ENCODE measurements at regions not wholly inside any gene's neighbourhood (a gene's known extent, or its start where the extent isn't known, plus 50 kb on each side); places are given as distances from the start of the nearest gene placed in this dataset.
"Not testable (repeated sequence)": the region's sequence is repeated elsewhere in the genome, so short reads cannot be mapped to it uniquely, and the experiment has no call there.

GRCh38 chr4:31246856-31247255 lies 526.7 kb downstream of the PCDH7 start:
- Histone ChIP-seq H3K4me1 (ENCODE audit: insufficient read depth, low read length) (no peaks in the 10 kb centered on the region), H3K27ac (ENCODE audit: low read depth, low read length) (no peak overlapping the region), H3K9ac (ENCODE audit: low read length) (no peak overlapping the region), H3K4me3 (ENCODE audit: low read depth in 1 of 2, low read length in 2 of 2) (no peak overlapping the region), H3K27me3 (ENCODE audit: control insufficient read depth in 1 of 2, insufficient read depth in 2 of 2, low read length in 2 of 2) (no peaks in the 10 kb centered on the region), H3K9me3 (ENCODE audit: low read length) (no peaks in the 10 kb centered on the region), H3K36me3 (ENCODE audit: insufficient read depth, low read length) (no peaks in the 10 kb centered on the region)

- no peaks in the 10 kb centered on the region for H3K36me3 ChIP-seq (ENCODE audit: insufficient read depth, low read length)
- H3K9ac ChIP-seq (ENCODE audit: low read length), result no peak overlapping the region
- no peaks in the 10 kb centered on the region for H3K4me1 ChIP-seq (ENCODE audit: insufficient read depth, low read length)
- no peaks in the 10 kb centered on the region for H3K27me3 ChIP-seq (ENCODE audit: control insufficient read depth in 1 of 2, insufficient read depth in 2 of 2, low read length in 2 of 2)
- no peak overlapping the region for H3K27ac ChIP-seq (ENCODE audit: low read depth, low read length)
- no peaks in the 10 kb centered on the region for H3K9me3 ChIP-seq (ENCODE audit: low read length)
- H3K4me3 ChIP-seq (ENCODE audit: low read depth in 1 of 2, low read length in 2 of 2), result no peak overlapping the region
Observed at GRCh38 chr4:31259119-31259518, 539.0 kb downstream of the PCDH7 start.

GRCh38 chr4:31261632-31262031 lies 541.5 kb downstream of the PCDH7 start:
- no peaks in the 10 kb centered on the region for H3K4me1 ChIP-seq (ENCODE audit: insufficient read depth, low read length)
- no peaks in the 10 kb centered on the region for H3K27me3 ChIP-seq (ENCODE audit: control insufficient read depth in 1 of 2, insufficient read depth in 2 of 2, low read length in 2 of 2)
- no peak overlapping the region for H3K27ac ChIP-seq (ENCODE audit: low read depth, low read length)
- no peaks in the 10 kb centered on the region for H3K36me3 ChIP-seq (ENCODE audit: insufficient read depth, low read length)
- H3K4me3 ChIP-seq (ENCODE audit: low read depth in 1 of 2, low read length in 2 of 2), result no peak overlapping the region
- H3K9ac ChIP-seq (ENCODE audit: low read length), result no peak overlapping the region
- no peaks in the 10 kb centered on the region for H3K9me3 ChIP-seq (ENCODE audit: low read length)

- H3K4me3 ChIP-seq (ENCODE audit: low read depth in 1 of 2, low read length in 2 of 2); H3K9me3 ChIP-seq (ENCODE audit: low read length); H3K9ac ChIP-seq (ENCODE audit: low read length); H3K27ac ChIP-seq (ENCODE audit: low read depth, low read length); H3K36me3 ChIP-seq (ENCODE audit: insufficient read depth, low read length); H3K27me3 ChIP-seq (ENCODE audit: control insufficient read depth in 1 of 2, insufficient read depth in 2 of 2, low read length in 2 of 2); H3K4me1 ChIP-seq (ENCODE audit: insufficient read depth, low read length): not testable (repeated sequence)
Observed at GRCh38 chr4:31266094-31266493, 545.9 kb downstream of the PCDH7 start.

- H3K4me1 ChIP-seq (ENCODE audit: insufficient read depth, low read length), result no peaks in the 10 kb centered on the region
- no peaks in the 10 kb centered on the region for H3K9me3 ChIP-seq (ENCODE audit: low read length)
- H3K4me3 ChIP-seq (ENCODE audit: low read depth in 1 of 2, low read length in 2 of 2), result no peak overlapping the region
- no peak overlapping the region for H3K9ac ChIP-seq (ENCODE audit: low read length)
- no peaks in the 10 kb centered on the region for H3K27me3 ChIP-seq (ENCODE audit: control insufficient read depth in 1 of 2, insufficient read depth in 2 of 2, low read length in 2 of 2)
- no peaks in the 10 kb centered on the region for H3K36me3 ChIP-seq (ENCODE audit: insufficient read depth, low read length)
- no peak overlapping the region for H3K27ac ChIP-seq (ENCODE audit: low read depth, low read length)
Observed at GRCh38 chr4:31272331-31273061, 552.3 kb downstream of the PCDH7 start.

- no peak overlapping the region for H3K9ac ChIP-seq (ENCODE audit: low read length)
- no peaks in the 10 kb centered on the region for H3K36me3 ChIP-seq (ENCODE audit: insufficient read depth, low read length)
- no peaks in the 10 kb centered on the region for H3K27me3 ChIP-seq (ENCODE audit: control insufficient read depth in 1 of 2, insufficient read depth in 2 of 2, low read length in 2 of 2)
Observed at GRCh38 chr4:31275906-31276305, 555.7 kb downstream of the PCDH7 start.

GRCh38 chr4:31283679-31284078 lies 563.5 kb downstream of the PCDH7 start:
- H3K4me1 ChIP-seq (ENCODE audit: insufficient read depth, low read length), result no peaks in the 10 kb centered on the region
- H3K27ac ChIP-seq (ENCODE audit: low read depth, low read length), result no peak overlapping the region
- no peaks in the 10 kb centered on the region for H3K36me3 ChIP-seq (ENCODE audit: insufficient read depth, low read length)
- no peak overlapping the region for H3K9ac ChIP-seq (ENCODE audit: low read length)
- peaks cover 7% of the 10 kb centered on the region for H3K9me3 ChIP-seq (ENCODE audit: low read length)
- H3K27me3 ChIP-seq (ENCODE audit: control insufficient read depth in 1 of 2, insufficient read depth in 2 of 2, low read length in 2 of 2), result no peaks in the 10 kb centered on the region
- H3K4me3 ChIP-seq (ENCODE audit: low read depth in 1 of 2, low read length in 2 of 2), result no peak overlapping the region

More at GRCh38 chr4:31275906-31276305, 555.7 kb downstream of the PCDH7 start:
- Histone ChIP-seq H3K9me3 (ENCODE audit: low read length) (peaks cover 2% of the 10 kb centered on the region), H3K27ac (ENCODE audit: low read depth, low read length) (no peak overlapping the region), H3K4me1 (ENCODE audit: insufficient read depth, low read length) (no peaks in the 10 kb centered on the region), H3K4me3 (ENCODE audit: low read depth in 1 of 2, low read length in 2 of 2) (no peak overlapping the region)

GRCh38 chr4:31290836-31291235 lies 570.7 kb downstream of the PCDH7 start:
- no peaks in the 10 kb centered on the region for H3K36me3 ChIP-seq (ENCODE audit: insufficient read depth, low read length)
- no peak overlapping the region for H3K4me3 ChIP-seq (ENCODE audit: low read depth in 1 of 2, low read length in 2 of 2)
- no peaks in the 10 kb centered on the region for H3K4me1 ChIP-seq (ENCODE audit: insufficient read depth, low read length)
- H3K27ac ChIP-seq (ENCODE audit: low read depth, low read length), result no peak overlapping the region
- H3K27me3 ChIP-seq (ENCODE audit: control insufficient read depth in 1 of 2, insufficient read depth in 2 of 2, low read length in 2 of 2), result no peaks in the 10 kb centered on the region
- no peak overlapping the region for H3K9ac ChIP-seq (ENCODE audit: low read length)
- H3K9me3 ChIP-seq (ENCODE audit: low read length), result no peaks in the 10 kb centered on the region

GRCh38 chr4:31291238-31291637 lies 571.1 kb downstream of the PCDH7 start:
- Histone ChIP-seq H3K9ac (ENCODE audit: low read length) (no peak overlapping the region), H3K27ac (ENCODE audit: low read depth, low read length) (no peak overlapping the region), H3K36me3 (ENCODE audit: insufficient read depth, low read length) (no peaks in the 10 kb centered on the region), H3K4me1 (ENCODE audit: insufficient read depth, low read length) (no peaks in the 10 kb centered on the region), H3K27me3 (ENCODE audit: control insufficient read depth in 1 of 2, insufficient read depth in 2 of 2, low read length in 2 of 2) (no peaks in the 10 kb centered on the region), H3K4me3 (ENCODE audit: low read depth in 1 of 2, low read length in 2 of 2) (no peak overlapping the region), H3K9me3 (ENCODE audit: low read length) (no peaks in the 10 kb centered on the region)

- H3K9me3 ChIP-seq (ENCODE audit: low read length), result no peaks in the 10 kb centered on the region
- H3K27ac ChIP-seq (ENCODE audit: low read depth, low read length), result no peak overlapping the region
- H3K4me3 ChIP-seq (ENCODE audit: low read depth in 1 of 2, low read length in 2 of 2), result no peak overlapping the region
- H3K36me3 ChIP-seq (ENCODE audit: insufficient read depth, low read length), result no peaks in the 10 kb centered on the region
- H3K9ac ChIP-seq (ENCODE audit: low read length), result no peak overlapping the region
- H3K4me1 ChIP-seq (ENCODE audit: insufficient read depth, low read length), result no peaks in the 10 kb centered on the region
- H3K27me3 ChIP-seq (ENCODE audit: control insufficient read depth in 1 of 2, insufficient read depth in 2 of 2, low read length in 2 of 2), result no peaks in the 10 kb centered on the region
Observed at GRCh38 chr4:31294655-31295480, 574.7 kb downstream of the PCDH7 start.

GRCh38 chr4:31298737-31299136 lies 578.6 kb downstream of the PCDH7 start:
- H3K9me3 ChIP-seq (ENCODE audit: low read length), result no peaks in the 10 kb centered on the region
- H3K4me1 ChIP-seq (ENCODE audit: insufficient read depth, low read length), result no peaks in the 10 kb centered on the region
- no peak overlapping the region for H3K4me3 ChIP-seq (ENCODE audit: low read depth in 1 of 2, low read length in 2 of 2)
- no peak overlapping the region for H3K27ac ChIP-seq (ENCODE audit: low read depth, low read length)
- no peaks in the 10 kb centered on the region for H3K27me3 ChIP-seq (ENCODE audit: control insufficient read depth in 1 of 2, insufficient read depth in 2 of 2, low read length in 2 of 2)
- H3K36me3 ChIP-seq (ENCODE audit: insufficient read depth, low read length), result no peaks in the 10 kb centered on the region
- no peak overlapping the region for H3K9ac ChIP-seq (ENCODE audit: low read length)
